CD14-positive monocyte (primary cell): ENCODE measurements at regions not wholly inside any gene's neighbourhood (a gene's known extent, or its start where the extent isn't known, plus 50 kb on each side); places are given as distances from the start of the nearest gene placed in this dataset.

Experiments
- DNase-seq, 3 donors: peaks; one replicate each; pipeline ENCODE4 v3.0.0-alpha.2; 2011 to 2022
- H2AFZ ChIP-seq: 2 replicates; pipeline ENCODE4 v1.6.0; 2012; ENCODE audit warnings: mild to moderate bottlenecking, low read depth, low read length, inconsistent platforms; ENCODE audit not compliant: insufficient read depth, poor library complexity, severe bottlenecking
- H3K27ac ChIP-seq, 2 donors: 1 replicate in 1 of 2; 2 replicates in 1 of 2; pipeline ENCODE4 v1.5.1; 2012 to 2013; ENCODE audit warnings: low read length in 2 of 2, control low read depth in 1 of 2, inconsistent platforms in 1 of 2, low read depth in 1 of 2, mild to moderate bottlenecking in 1 of 2
- H3K27me3 ChIP-seq, 2 donors: one replicate each; pipeline versions ENCODE4 v1.6.0 to v1.6.1; 2011 to 2013; ENCODE audit warnings: low read length in 2 of 2; ENCODE audit not compliant: control insufficient read depth in 2 of 2, insufficient read depth in 2 of 2
- H3K36me3 ChIP-seq, 2 donors: replicated peaks in 1 of 2; 1 replicate in 1 of 2; 2 replicates in 1 of 2; pipeline versions ENCODE4 v1.5.1 to v1.6.1; 2012 to 2013; ENCODE audit warnings: low read length in 2 of 2, control low read depth in 1 of 2, inconsistent platforms in 1 of 2, mild to moderate bottlenecking in 1 of 2; ENCODE audit not compliant: insufficient read depth in 2 of 2, control insufficient read depth in 1 of 2
- H3K4me1 ChIP-seq, 2 donors: 1 replicate in 1 of 2; 2 replicates in 1 of 2; pipeline versions ENCODE4 v1.5.1 to v1.6.1; 2012 to 2013; ENCODE audit warnings: low read length in 2 of 2, control low read depth in 1 of 2, inconsistent platforms in 1 of 2, mild to moderate bottlenecking in 1 of 2, moderate library complexity in 1 of 2; ENCODE audit not compliant: insufficient read depth in 2 of 2, control insufficient read depth in 1 of 2
- H3K4me2 ChIP-seq: replicated peaks from 2 replicates; pipeline ENCODE3; 2012; ENCODE audit warnings: low read length, moderate library complexity, mild to moderate bottlenecking; ENCODE audit not compliant: poor library complexity, severe bottlenecking; ENCODE audit errors: extremely low read depth
- H3K4me3 ChIP-seq, 3 experiments: fragments of 200-600 bp in 1 of 3; sonication (generic) in 1 of 3; replicated peaks in 1 of 3; 1 replicate in 2 of 3; 2 replicates in 1 of 3; pipeline ENCODE4 v1.5.1; 2011 to 2013; ENCODE audit warnings: low read length in 3 of 3, mild to moderate bottlenecking in 3 of 3, control low read depth in 2 of 3, low read depth in 2 of 3, inconsistent platforms in 1 of 3, moderate library complexity in 1 of 3
- H3K79me2 ChIP-seq: 2 replicates; pipeline ENCODE4 v1.6.0; 2012; ENCODE audit warnings: mild to moderate bottlenecking, control low read depth, inconsistent platforms, low read length, moderate library complexity; ENCODE audit not compliant: insufficient read depth
- H3K9ac ChIP-seq: 2 replicates; pipeline ENCODE4 v1.6.0; 2017; ENCODE audit warnings: low read length, mild to moderate bottlenecking; ENCODE audit not compliant: insufficient read depth, poor library complexity, severe bottlenecking
- H3K9me3 ChIP-seq, 2 donors: replicated peaks in 1 of 2; 1 replicate in 1 of 2; 2 replicates in 1 of 2; pipeline versions ENCODE4 v1.5.1 to v1.6.1; 2012 to 2013; ENCODE audit warnings: low read length in 2 of 2, control low read depth in 1 of 2; ENCODE audit not compliant: control insufficient read depth in 1 of 2, insufficient read depth in 1 of 2
- H4K20me1 ChIP-seq: 2 replicates; pipeline ENCODE4 v1.6.0; 2012; ENCODE audit warnings: mild to moderate bottlenecking, low read length, control low read depth, moderate library complexity; ENCODE audit not compliant: insufficient read depth
- H3K27ac Mint-ChIP-seq, 7 donors: one replicate each; pipeline ENCODE4 v1.8.0; 2020; ENCODE audit warnings: mild to moderate bottlenecking in 7 of 7, mixed read lengths in 7 of 7, moderate library complexity in 6 of 7, inconsistent platforms in 2 of 7
- H3K27me3 Mint-ChIP-seq, 3 donors: one replicate each; pipeline ENCODE4 v1.8.0; 2021 to 2022; ENCODE audit warnings: low read depth in 3 of 3, mild to moderate bottlenecking in 3 of 3, mixed read lengths in 3 of 3, moderate library complexity in 3 of 3, inconsistent platforms in 1 of 3
- H3K36me3 Mint-ChIP-seq, 2 donors: one replicate each; pipeline ENCODE4 v1.8.0; 2020; ENCODE audit warnings: mixed read lengths in 2 of 2, inconsistent platforms in 1 of 2, mild to moderate bottlenecking in 1 of 2
- H3K4me1 Mint-ChIP-seq: one replicate; pipeline ENCODE4 v1.8.0; 2020; ENCODE audit warnings: mild to moderate bottlenecking, mixed read lengths
- H3K4me3 Mint-ChIP-seq, 2 donors: one replicate each; pipeline ENCODE4 v1.8.0; 2020; ENCODE audit warnings: mild to moderate bottlenecking in 2 of 2, mixed read lengths in 2 of 2, moderate library complexity in 1 of 2
- H3K9me3 Mint-ChIP-seq, 7 donors: one replicate each; pipeline ENCODE4 v1.8.0; 2020 to 2022; ENCODE audit warnings: mixed read lengths in 7 of 7, mild to moderate bottlenecking in 6 of 7, moderate library complexity in 6 of 7, inconsistent platforms in 2 of 7
- WGBS: methylation state at CpG from one replicate; pipeline ENCODE4 v1.1.5; 2013; ENCODE audit warnings: missing lambda C conversion rate; ENCODE audit not compliant: insufficient coverage; 5-methylcytosine and 5-hydroxymethylcytosine counted together
- intact Hi-C, 2 donors: fragments of 100-400 bp; cut with micrococcal nuclease; formaldehyde crosslinking; loops; one replicate each; pipeline versions ENCODE4 v1.15.0 to v1.15.1; 2023
- TF ChIP-seq, protein P1 (sequence below): fragments of 200-600 bp; IDR thresholded peaks from one replicate; pipeline ENCODE4 v1.8.0; 2022; ENCODE audit warnings: antibody characterized with exemption, mild to moderate bottlenecking

DNA sequence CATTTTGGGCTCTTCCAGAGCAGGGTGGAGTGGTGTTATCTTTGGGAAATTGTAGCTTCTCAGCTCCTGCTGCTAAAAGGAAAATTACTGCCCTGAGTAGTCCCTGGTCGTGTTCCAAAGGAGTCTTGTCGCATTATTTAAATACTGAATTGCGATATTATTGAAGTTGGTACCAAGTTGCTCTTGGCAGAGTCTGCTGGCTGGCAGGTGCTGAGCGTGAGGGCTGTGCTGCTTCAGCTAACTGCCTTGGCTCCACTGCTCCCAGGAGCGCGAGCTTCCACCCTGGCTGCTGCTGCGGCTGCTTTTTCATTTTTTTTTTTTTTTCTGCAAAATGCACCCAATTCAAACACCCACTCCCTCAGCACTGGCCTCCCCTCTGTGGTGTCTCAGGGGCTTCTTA is 289.8 kb downstream of the MAF start:
- H4K20me1 ChIP-seq = no peaks in the 10 kb centered on the region
- H3K27ac Mint-ChIP-seq = no peak overlapping the region
- peaks cover 8 to 11% (median 10%) of the 10 kb centered on the region in 3 donors for H3K27me3 Mint-ChIP-seq

DNA sequence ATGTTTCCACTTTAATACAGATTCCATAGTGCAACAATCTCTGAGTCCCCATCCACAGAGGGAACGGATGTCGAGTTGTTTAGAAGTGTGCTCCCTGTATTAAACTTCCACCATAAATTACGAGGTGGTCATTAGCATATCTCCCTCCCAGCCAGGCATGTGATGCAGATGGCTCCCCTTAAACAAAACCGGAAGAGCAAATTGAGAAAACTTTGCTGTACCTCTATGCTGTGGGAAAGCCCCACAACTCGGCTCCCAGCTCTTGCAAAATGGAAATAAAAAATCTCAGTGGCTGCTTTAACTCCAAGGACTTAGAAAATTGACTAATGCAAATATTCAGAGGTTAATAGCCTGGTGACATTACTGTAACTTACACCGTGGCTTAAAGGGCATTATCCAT is 290.9 kb downstream of the MAF start:
- H3K79me2 ChIP-seq = no peaks in the 10 kb centered on the region
- H3K9me3 ChIP-seq = no peaks in the 10 kb centered on the region
- H2AFZ ChIP-seq = no peak overlapping the region
- intact Hi-C loops = no loop called here
- Mint-ChIP-seq H3K4me3 (no peak overlapping the region), H3K36me3 (no peaks in the 10 kb centered on the region), H3K27me3 (peaks cover 8 to 11% (median 11%) of the 10 kb centered on the region in 3 donors), H3K27ac (peak overlapping the region in 1 of 7 donors; percentile 43), H3K9me3 (peaks cover 0 to 2% (median 0%) of the 10 kb centered on the region in 7 donors), H3K4me1 (peaks cover 26% of the 10 kb centered on the region)
- H3K4me1 ChIP-seq = peaks cover 19 to 20% of the 10 kb centered on the region in 2 donors
- H3K9ac ChIP-seq = no peak overlapping the region
- H3K4me3 ChIP-seq = no peak overlapping the region
- peak in 1 of 3 donors; percentile 46 for DNase-seq
- no peaks in the 10 kb centered on the region for H4K20me1 ChIP-seq
- TF ChIP-seq, protein P1, sequence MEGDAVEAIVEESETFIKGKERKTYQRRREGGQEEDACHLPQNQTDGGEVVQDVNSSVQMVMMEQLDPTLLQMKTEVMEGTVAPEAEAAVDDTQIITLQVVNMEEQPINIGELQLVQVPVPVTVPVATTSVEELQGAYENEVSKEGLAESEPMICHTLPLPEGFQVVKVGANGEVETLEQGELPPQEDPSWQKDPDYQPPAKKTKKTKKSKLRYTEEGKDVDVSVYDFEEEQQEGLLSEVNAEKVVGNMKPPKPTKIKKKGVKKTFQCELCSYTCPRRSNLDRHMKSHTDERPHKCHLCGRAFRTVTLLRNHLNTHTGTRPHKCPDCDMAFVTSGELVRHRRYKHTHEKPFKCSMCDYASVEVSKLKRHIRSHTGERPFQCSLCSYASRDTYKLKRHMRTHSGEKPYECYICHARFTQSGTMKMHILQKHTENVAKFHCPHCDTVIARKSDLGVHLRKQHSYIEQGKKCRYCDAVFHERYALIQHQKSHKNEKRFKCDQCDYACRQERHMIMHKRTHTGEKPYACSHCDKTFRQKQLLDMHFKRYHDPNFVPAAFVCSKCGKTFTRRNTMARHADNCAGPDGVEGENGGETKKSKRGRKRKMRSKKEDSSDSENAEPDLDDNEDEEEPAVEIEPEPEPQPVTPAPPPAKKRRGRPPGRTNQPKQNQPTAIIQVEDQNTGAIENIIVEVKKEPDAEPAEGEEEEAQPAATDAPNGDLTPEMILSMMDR = no peak
- H3K27ac ChIP-seq = no peak overlapping the region
- H3K27me3 ChIP-seq = no peaks in the 10 kb centered on the region
- H3K36me3 ChIP-seq = no peaks in the 10 kb centered on the region
- WGBS = 56% methylated on average over 4 of the region's 6 CpGs
- no peak overlapping the region for H3K4me2 ChIP-seq

More for the DNA sequence above, 289.8 kb downstream of the MAF start:
- intact Hi-C loops = no loop called here
- no peak overlapping the region for H2AFZ ChIP-seq
- no peak for DNase-seq
- no peak overlapping the region for H3K4me3 ChIP-seq
- peaks cover 30% of the 10 kb centered on the region for H3K4me1 Mint-ChIP-seq
- H3K9ac ChIP-seq = no peak overlapping the region
- WGBS = 93% methylated on average over 7 of the region's 7 CpGs
- H3K27me3 ChIP-seq = no peaks in the 10 kb centered on the region
- no peak overlapping the region for H3K4me3 Mint-ChIP-seq
- no peaks in the 10 kb centered on the region for H3K36me3 Mint-ChIP-seq
- H3K9me3 Mint-ChIP-seq = peaks cover 0 to 2% (median 0%) of the 10 kb centered on the region in 7 donors
- H3K4me2 ChIP-seq = no peak overlapping the region
- TF ChIP-seq, protein P1 = no peak
- no peak overlapping the region for H3K27ac ChIP-seq
- H3K4me1 ChIP-seq = peaks cover 22 to 24% of the 10 kb centered on the region in 2 donors
- H3K9me3 ChIP-seq = no peaks in the 10 kb centered on the region
- no peaks in the 10 kb centered on the region for H3K36me3 ChIP-seq
- no peaks in the 10 kb centered on the region for H3K79me2 ChIP-seq
